ELF-1 (cell line): ENCODE measurements at regions not wholly inside any gene's neighbourhood (a gene's known extent, or its start where the extent isn't known, plus 50 kb on each side); places are given as distances from the start of the nearest gene placed in this dataset.

Source experiments
- DNase-seq: peaks from one replicate; pipeline ENCODE4 v3.0.0-alpha.2; 2016; ENCODE audit warnings: low read depth, low spot score

GRCh38 chr6:81865712-81866111 lies 113.2 kb upstream of the TENT5A start:
- DNase-seq = no peak

- DNase-seq = no peak
These were observed 111.6 kb upstream of the TENT5A start for GRCh38 chr6:81864124-81864523.

- peak; percentile 25 for DNase-seq
These were observed 110.6 kb upstream of the TENT5A start for GRCh38 chr6:81863123-81863522.

- no peak for DNase-seq
These were observed 108.8 kb upstream of the TENT5A start for GRCh38 chr6:81861281-81861680.

GRCh38 chr6:81859884-81860283 lies 107.4 kb upstream of the TENT5A start:
- DNase-seq = no peak

- no peak for DNase-seq
These were observed 105.3 kb upstream of the TENT5A start for GRCh38 chr6:81857812-81858211.

- no peak for DNase-seq
These were observed 104.4 kb upstream of the TENT5A start for GRCh38 chr6:81856872-81857271.

- DNase-seq = no peak
These were observed 102.0 kb upstream of the TENT5A start for GRCh38 chr6:81854474-81854873.

GRCh38 chr6:81853975-81854374 lies 101.5 kb upstream of the TENT5A start:
- DNase-seq = no peak

- DNase-seq = no peak
These were observed 96.8 kb upstream of the TENT5A start for GRCh38 chr6:81849248-81849647.

GRCh38 chr6:81847866-81848265 lies 95.4 kb upstream of the TENT5A start:
- DNase-seq = no peak

- no peak for DNase-seq
These were observed 92.2 kb upstream of the TENT5A start for GRCh38 chr6:81844686-81845085.

- DNase-seq = no peak
These were observed 90.8 kb upstream of the TENT5A start for GRCh38 chr6:81843302-81843701.

- no peak for DNase-seq
These were observed 89.8 kb upstream of the TENT5A start for GRCh38 chr6:81842254-81842653.

- no peak for DNase-seq
These were observed 86.4 kb upstream of the TENT5A start for GRCh38 chr6:81838724-81839426.

GRCh38 chr6:81838031-81838430 lies 85.5 kb upstream of the TENT5A start:
- DNase-seq = no peak

GRCh38 chr6:81834141-81834681 lies 81.7 kb upstream of the TENT5A start:
- no peak for DNase-seq

- DNase-seq = no peak
These were observed 79.8 kb upstream of the TENT5A start for GRCh38 chr6:81832304-81832703.

GRCh38 chr6:81831274-81831673 lies 78.8 kb upstream of the TENT5A start:
- no peak for DNase-seq

GRCh38 chr6:81826784-81827183 lies 74.3 kb upstream of the TENT5A start:
- no peak for DNase-seq

GRCh38 chr6:81822568-81822967 lies 70.1 kb upstream of the TENT5A start:
- DNase-seq = no peak

- no peak for DNase-seq
These were observed 69.0 kb upstream of the TENT5A start for GRCh38 chr6:81821449-81821848.

GRCh38 chr6:81820980-81821379 lies 68.5 kb upstream of the TENT5A start:
- DNase-seq = no peak

- DNase-seq = no peak
These were observed 67.9 kb upstream of the TENT5A start for GRCh38 chr6:81820422-81820821.
